ENCODE measurements at regions not wholly inside any gene's neighbourhood (a gene's known extent, or its start where the extent isn't known, plus 50 kb on each side); places are given as distances from the start of the nearest gene placed in this dataset.

- TF ChIP-seq CTCF (IDR thresholded peaks at IDR 0.05) (no peak), EP300 (IDR thresholded peaks at IDR 0.05) (no peak), POLR2A (IDR thresholded peaks at IDR 0.05) (no peak)
Measured at GRCh38 chr5:68930139-68930538, 163.7 kb upstream of the SLC30A5 start.

Measured in upper lobe of left lung (tissue), 4 donors.